Natural killer cell (primary cell): ENCODE measurements at regions not wholly inside any gene's neighbourhood (a gene's known extent, or its start where the extent isn't known, plus 50 kb on each side); places are given as distances from the start of the nearest gene placed in this dataset.

Experiments
- ATAC-seq, 3 donors: fragments of 150-1000 bp in 2 of 3; fragments of 200-7000 bp in 1 of 3; cut with Tn5 transposase; 1 replicate in 1 of 3; 2 replicates in 2 of 3; pipeline ENCODE4 v1.10.0; 2021; ENCODE audit warnings: mild to moderate bottlenecking in 2 of 3, moderate library complexity in 2 of 3
- DNase-seq, 2 donors: peaks; one replicate each; pipeline versions ENCODE4 v3.0.0 to v3.0.0-alpha.2; 2013 to 2021; ENCODE audit warnings: mixed read lengths in 1 of 2
- H3K27ac ChIP-seq: one replicate; pipeline ENCODE4 v1.5.1; 2013; ENCODE audit warnings: mild to moderate bottlenecking, low read length
- H3K27me3 ChIP-seq: one replicate; pipeline ENCODE4 v1.6.1; 2013; ENCODE audit warnings: low read length; ENCODE audit not compliant: control insufficient read depth, insufficient read depth
- H3K36me3 ChIP-seq: one replicate; pipeline ENCODE4 v1.6.1; 2013; ENCODE audit warnings: low read length; ENCODE audit not compliant: control insufficient read depth, insufficient read depth
- H3K4me1 ChIP-seq: one replicate; pipeline ENCODE4 v1.6.1; 2013; ENCODE audit warnings: low read length; ENCODE audit not compliant: control insufficient read depth, insufficient read depth
- H3K4me3 ChIP-seq: one replicate; pipeline ENCODE4 v1.5.1; 2013; ENCODE audit warnings: low read length
- H3K9me3 ChIP-seq: one replicate; pipeline ENCODE4 v1.6.1; 2013; ENCODE audit warnings: low read length; ENCODE audit not compliant: control insufficient read depth, insufficient read depth
- H3K27ac Mint-ChIP-seq, 2 donors: one replicate each; pipeline ENCODE4 v1.8.0; 2022; ENCODE audit warnings: mild to moderate bottlenecking in 2 of 2, mixed read lengths in 2 of 2, moderate library complexity in 1 of 2
- H3K27me3 Mint-ChIP-seq, 2 donors: one replicate each; pipeline ENCODE4 v1.8.0; 2022; ENCODE audit warnings: low read depth in 2 of 2, mixed read lengths in 2 of 2
- H3K36me3 Mint-ChIP-seq: one replicate; pipeline ENCODE4 v1.8.0; 2022; ENCODE audit warnings: mixed read lengths
- H3K4me1 Mint-ChIP-seq, 2 donors: one replicate each; pipeline ENCODE4 v1.8.0; 2022; ENCODE audit warnings: mixed read lengths in 2 of 2
- H3K4me3 Mint-ChIP-seq: one replicate; pipeline ENCODE4 v1.8.0; 2022; ENCODE audit warnings: mild to moderate bottlenecking, moderate library complexity, mixed read lengths
- H3K9me3 Mint-ChIP-seq, 2 donors: one replicate each; pipeline ENCODE4 v1.8.0; 2022; ENCODE audit warnings: mixed read lengths in 2 of 2
- WGBS: methylation state at CpG from one replicate; pipeline ENCODE4 v1.1.7; 2013; ENCODE audit warnings: missing lambda C conversion rate; ENCODE audit not compliant: insufficient coverage; 5-methylcytosine and 5-hydroxymethylcytosine counted together
- intact Hi-C: fragments of 100-400 bp; cut with micrococcal nuclease; formaldehyde crosslinking; loops from one replicate; pipeline ENCODE4 v1.14.2; 2022
- TF ChIP-seq, protein P1 (sequence below): fragments of 200-600 bp; IDR thresholded peaks from one replicate; pipeline ENCODE4 v1.8.0; 2022; ENCODE audit warnings: antibody characterized with exemption

DNA sequence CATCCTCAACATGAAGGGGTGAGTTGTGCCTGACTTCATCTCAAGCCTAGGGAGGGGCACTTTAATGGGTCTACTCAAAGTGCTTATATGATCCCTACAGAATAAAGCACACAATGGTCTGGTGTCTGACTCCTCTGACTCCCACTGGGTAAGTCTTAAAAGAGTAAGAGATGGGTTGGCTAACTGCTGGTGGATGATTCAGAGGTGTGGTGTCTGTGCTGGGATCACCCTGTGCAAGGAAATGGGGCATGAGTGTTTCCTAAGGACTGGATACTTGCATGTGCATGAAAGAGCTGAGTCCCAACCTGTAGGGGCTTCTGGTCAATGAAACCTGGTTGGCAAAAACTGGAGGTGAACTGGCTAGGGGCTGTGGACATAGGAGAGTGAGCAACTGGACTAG, 158.8 kb downstream of the IL20RB start:
- H3K4me1 ChIP-seq, result no peaks in the 10 kb centered on the region
- ATAC-seq (no peak), DNase-seq (no peak)
- no peaks in the 10 kb centered on the region for H3K36me3 ChIP-seq
- H3K4me3 ChIP-seq, result no peak overlapping the region
- Mint-ChIP-seq H3K9me3 (no peaks in the 10 kb centered on the region), H3K27me3 (peaks cover 12 to 28% of the 10 kb centered on the region in 2 donors), H3K36me3 (no peaks in the 10 kb centered on the region), H3K27ac (no peak overlapping the region), H3K4me1 (no peaks in the 10 kb centered on the region), H3K4me3 (no peak overlapping the region)
- H3K27ac ChIP-seq, result no peak overlapping the region
- no peaks in the 10 kb centered on the region for H3K27me3 ChIP-seq
- TF ChIP-seq, protein P1, sequence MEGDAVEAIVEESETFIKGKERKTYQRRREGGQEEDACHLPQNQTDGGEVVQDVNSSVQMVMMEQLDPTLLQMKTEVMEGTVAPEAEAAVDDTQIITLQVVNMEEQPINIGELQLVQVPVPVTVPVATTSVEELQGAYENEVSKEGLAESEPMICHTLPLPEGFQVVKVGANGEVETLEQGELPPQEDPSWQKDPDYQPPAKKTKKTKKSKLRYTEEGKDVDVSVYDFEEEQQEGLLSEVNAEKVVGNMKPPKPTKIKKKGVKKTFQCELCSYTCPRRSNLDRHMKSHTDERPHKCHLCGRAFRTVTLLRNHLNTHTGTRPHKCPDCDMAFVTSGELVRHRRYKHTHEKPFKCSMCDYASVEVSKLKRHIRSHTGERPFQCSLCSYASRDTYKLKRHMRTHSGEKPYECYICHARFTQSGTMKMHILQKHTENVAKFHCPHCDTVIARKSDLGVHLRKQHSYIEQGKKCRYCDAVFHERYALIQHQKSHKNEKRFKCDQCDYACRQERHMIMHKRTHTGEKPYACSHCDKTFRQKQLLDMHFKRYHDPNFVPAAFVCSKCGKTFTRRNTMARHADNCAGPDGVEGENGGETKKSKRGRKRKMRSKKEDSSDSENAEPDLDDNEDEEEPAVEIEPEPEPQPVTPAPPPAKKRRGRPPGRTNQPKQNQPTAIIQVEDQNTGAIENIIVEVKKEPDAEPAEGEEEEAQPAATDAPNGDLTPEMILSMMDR, result no peak
- intact Hi-C loops, result no loop called here
- no peaks in the 10 kb centered on the region for H3K9me3 ChIP-seq

DNA sequence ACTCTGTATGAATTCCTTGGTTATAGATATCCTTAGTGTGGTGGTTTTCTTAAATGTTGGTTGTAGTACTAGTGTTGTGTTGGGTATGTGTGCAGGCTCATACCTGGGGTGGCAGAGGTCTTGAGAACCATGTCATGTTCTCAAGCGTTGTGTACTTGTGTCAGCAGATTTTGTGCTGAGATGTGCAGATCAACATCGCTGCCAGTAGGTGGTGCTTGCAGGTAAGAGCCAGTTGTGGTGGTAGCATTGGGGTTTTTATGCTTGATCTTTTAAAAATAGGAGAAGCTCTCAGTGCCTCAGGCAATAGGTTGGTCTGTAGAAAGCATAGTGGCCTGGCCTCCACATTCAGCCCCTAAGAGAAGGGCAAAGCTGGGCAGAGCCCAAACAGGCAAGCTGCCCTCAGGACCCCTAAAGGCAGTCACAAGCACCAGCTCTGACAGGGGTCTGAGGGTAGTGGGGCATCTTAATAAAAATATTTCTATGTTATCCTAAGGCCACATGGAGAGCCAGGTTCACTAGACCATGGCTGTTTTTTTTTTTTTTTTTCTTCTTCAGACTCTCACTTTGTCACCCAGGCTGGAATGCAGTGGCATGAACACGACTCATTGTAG, 164.0 kb downstream of the IL20RB start:
- H3K36me3 ChIP-seq, result no peaks in the 10 kb centered on the region
- H3K27me3 Mint-ChIP-seq, result peaks cover 8 to 13% of the 10 kb centered on the region in 2 donors
- H3K9me3 ChIP-seq, result no peaks in the 10 kb centered on the region
- H3K4me1 ChIP-seq, result no peaks in the 10 kb centered on the region
- no peak overlapping the region for H3K4me3 Mint-ChIP-seq
- DNase-seq (peak in 1 of 2 donors; percentile 43), ATAC-seq (peak in 1 of 3 donors; percentile 38)
- H3K27me3 ChIP-seq, result no peaks in the 10 kb centered on the region
- TF ChIP-seq, protein P1, result peak; percentile 24
- whole genome bisulfite sequencing, result 28% methylated on average over 3 of the region's 3 CpGs
- no peak overlapping the region for H3K27ac ChIP-seq
- intact Hi-C loops, result no loop called here
- H3K36me3 Mint-ChIP-seq, result no peaks in the 10 kb centered on the region
- no peaks in the 10 kb centered on the region for H3K9me3 Mint-ChIP-seq
- no peak overlapping the region for H3K4me3 ChIP-seq
- no peak overlapping the region for H3K27ac Mint-ChIP-seq
- H3K4me1 Mint-ChIP-seq, result no peaks in the 10 kb centered on the region

DNA sequence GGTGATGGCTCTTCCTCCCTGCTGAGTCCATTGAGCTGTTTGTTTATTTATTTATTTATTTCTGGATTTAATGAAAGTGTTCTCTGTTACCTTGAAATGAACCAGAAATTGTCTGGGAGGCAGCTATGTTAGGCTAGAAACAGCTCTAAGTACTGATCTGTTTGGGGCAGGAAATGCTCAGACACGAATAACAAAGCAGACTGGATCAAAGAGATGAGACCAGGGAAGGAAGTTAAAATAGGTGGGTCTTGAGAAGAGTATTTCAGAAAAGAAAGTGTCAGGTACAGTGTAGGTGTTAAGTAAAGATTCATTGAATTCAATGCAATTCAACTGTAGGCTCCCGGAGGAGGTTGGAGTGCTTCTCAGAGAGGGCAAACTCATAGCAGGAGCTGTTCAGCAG, 173.3 kb downstream of the IL20RB start:
- no peak overlapping the region for H3K4me3 Mint-ChIP-seq
- ATAC-seq, result no peak
- intact Hi-C loops, result no loop called here
- peaks cover 7 to 17% of the 10 kb centered on the region in 2 donors for H3K27me3 Mint-ChIP-seq
- no peaks in the 10 kb centered on the region for H3K4me1 ChIP-seq
- H3K36me3 ChIP-seq, result no peaks in the 10 kb centered on the region
- WGBS, result 48% methylated on average over 2 of the region's 2 CpGs
- TF ChIP-seq, protein P1, result no peak
- H3K36me3 Mint-ChIP-seq, result no peaks in the 10 kb centered on the region
- DNase-seq, result peak in 1 of 2 donors; percentile 16
- no peaks in the 10 kb centered on the region for H3K9me3 ChIP-seq
- H3K27ac Mint-ChIP-seq, result no peak overlapping the region
- H3K27me3 ChIP-seq, result no peaks in the 10 kb centered on the region
- H3K4me1 Mint-ChIP-seq, result no peaks in the 10 kb centered on the region
- no peak overlapping the region for H3K4me3 ChIP-seq
- H3K27ac ChIP-seq, result no peak overlapping the region
- no peaks in the 10 kb centered on the region for H3K9me3 Mint-ChIP-seq

DNA sequence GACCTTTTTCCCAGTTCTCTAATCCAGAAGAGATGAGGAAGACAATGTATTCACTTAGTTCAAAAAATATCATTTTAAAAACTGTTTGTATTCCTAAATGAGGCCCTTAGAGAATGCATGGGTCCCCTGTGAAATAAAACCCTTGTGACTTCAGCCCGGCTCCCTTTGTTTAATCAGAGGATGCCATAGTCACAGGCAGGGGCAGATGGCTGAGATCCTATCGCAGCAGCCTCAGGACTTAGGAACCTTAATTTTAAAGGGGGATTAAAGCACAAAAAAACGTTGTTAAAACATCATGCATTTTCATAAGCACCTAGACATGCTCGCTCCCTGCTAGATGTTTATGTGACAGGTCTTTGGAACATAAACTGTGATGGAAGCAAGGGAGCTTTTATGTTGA, 176.6 kb downstream of the IL20RB start:
- Histone ChIP-seq H3K27ac (no peak overlapping the region), H3K4me3 (no peak overlapping the region), H3K27me3 (no peaks in the 10 kb centered on the region), H3K4me1 (no peaks in the 10 kb centered on the region), H3K9me3 (no peaks in the 10 kb centered on the region), H3K36me3 (no peaks in the 10 kb centered on the region)
- H3K27me3 Mint-ChIP-seq, result peaks cover 11 to 32% of the 10 kb centered on the region in 2 donors
- TF ChIP-seq, protein P1, result no peak
- no peaks in the 10 kb centered on the region for H3K4me1 Mint-ChIP-seq
- 78% methylated on average over 3 of the region's 4 CpGs for WGBS
- intact Hi-C loops, result no loop called here
- no peak overlapping the region for H3K4me3 Mint-ChIP-seq
- DNase-seq (no peak), ATAC-seq (no peak)
- H3K36me3 Mint-ChIP-seq, result no peaks in the 10 kb centered on the region
- no peak overlapping the region for H3K27ac Mint-ChIP-seq
- peaks cover 0 to 3% of the 10 kb centered on the region in 2 donors for H3K9me3 Mint-ChIP-seq
